HEK293 (cell line): ENCODE measurements at regions not wholly inside any gene's neighbourhood (a gene's known extent, or its start where the extent isn't known, plus 50 kb on each side); places are given as distances from the start of the nearest gene placed in this dataset.

Source experiments
- CTCF ChIP-seq: fragments of 450-650 bp; formaldehyde crosslinking; IDR thresholded peaks from 2 replicates; pipeline ENCODE4 v1.5.1; 2016; ENCODE audit warnings: missing biosample characterization, missing genetic modification characterization
- ZBTB1 ChIP-seq: fragments of 450-650 bp; formaldehyde crosslinking; IDR thresholded peaks from 2 replicates; pipeline ENCODE4 v1.5.1; 2016; ENCODE audit warnings: missing biosample characterization, missing genetic modification characterization
- ZBTB7A ChIP-seq: fragments of 450-650 bp; formaldehyde crosslinking; IDR thresholded peaks from 2 replicates; pipeline ENCODE4 v1.5.1; 2016; ENCODE audit warnings: low read depth, missing biosample characterization, missing genetic modification characterization
- ZNF645 ChIP-seq: fragments of 450-650 bp; formaldehyde crosslinking; IDR thresholded peaks from 2 replicates; pipeline ENCODE4; 2016; ENCODE audit warnings: missing biosample characterization, missing genetic modification characterization

- TF ChIP-seq ZBTB1 (tag by site-specific recombination), result no peak
- TF ChIP-seq CTCF (tag by site-specific recombination), result no peak
- TF ChIP-seq ZNF645 (tag by site-specific recombination), result no peak
- TF ChIP-seq ZBTB7A (tag by site-specific recombination), result no peak
Measured at GRCh38 chr21:31448496-31448895, 104.4 kb upstream of the TIAM1 start.
